Esophagus squamous epithelium (tissue), 5 donors: ENCODE measurements at regions not wholly inside any gene's neighbourhood (a gene's known extent, or its start where the extent isn't known, plus 50 kb on each side); places are given as distances from the start of the nearest gene placed in this dataset.
"Not testable (repeated sequence)": the region's sequence is repeated elsewhere in the genome, so short reads cannot be mapped to it uniquely, and the experiment has no call there.

ENCODE experiments used
- DNase-seq: peaks from one replicate; lab custom pipeline; 2025; lab: John Stamatoyannopoulos, UW
- H3K27ac ChIP-seq, 4 donors: fragments of 200-600 bp; sonication (generic); one replicate each; pipeline ENCODE4 v1.5.1; 2016 to 2019; ENCODE audit warnings: mild to moderate bottlenecking in 1 of 4
- H3K27me3 ChIP-seq, 4 donors: fragments of 200-600 bp; sonication (generic); 1 replicate in 3 of 4; 2 replicates in 1 of 4; pipeline versions ENCODE4 v1.5.1 to v1.6.0; 2017 to 2021; ENCODE audit warnings: antibody characterized with exemption in 1 of 4
- H3K36me3 ChIP-seq, 3 donors: fragments of 200-600 bp; sonication (generic); one replicate each; pipeline ENCODE4 v1.5.1; 2016 to 2019
- H3K4me1 ChIP-seq, 3 donors: fragments of 200-600 bp; sonication (generic); one replicate each; pipeline ENCODE4 v1.5.1; 2017 to 2019
- H3K4me3 ChIP-seq, 4 donors: fragments of 200-600 bp; sonication (generic); 1 replicate in 3 of 4; 2 replicates in 1 of 4; pipeline ENCODE4 v1.5.1; 2016 to 2019; ENCODE audit warnings: mild to moderate bottlenecking in 2 of 4, moderate library complexity in 1 of 4
- H3K9me3 ChIP-seq, 3 donors: fragments of 200-600 bp; sonication (generic); one replicate each; pipeline ENCODE4 v1.5.1; 2016 to 2019
- POLR2A ChIP-seq, 4 donors: fragments of 450-650 bp; IDR thresholded peaks; one replicate each; pipeline ENCODE4 v1.6.1; 2017; ENCODE audit warnings: antibody characterized with exemption in 4 of 4, mild to moderate bottlenecking in 4 of 4, moderate library complexity in 3 of 4
- WGBS, 2 donors: methylation state at CpG; one replicate each; pipeline ENCODE4 v1.1.5; 2018; 5-methylcytosine and 5-hydroxymethylcytosine counted together
- intact Hi-C: fragments of 100-400 bp; cut with DNase I; formaldehyde crosslinking; loops from one replicate; pipeline ENCODE4 v1.15.0; 2022
- TF ChIP-seq, protein P1 (sequence below), 6 experiments: fragments of 450-650 bp in 4 of 6; fragments of 200-600 bp in 2 of 6; sonication (generic) in 2 of 6; IDR thresholded peaks; one replicate each; pipeline ENCODE4 v1.5.1; 2016 to 2019; ENCODE audit warnings: antibody characterized with exemption in 6 of 6, mild to moderate bottlenecking in 4 of 6, moderate library complexity in 4 of 6
- donor health status: DM: yes; HTN: yes; CAD: no.

GRCh38 chr6:103722683-103723082 lies 1137.0 kb downstream of the HACE1 start:
- no peak for DNase-seq
- H3K36me3 ChIP-seq = no peaks in the 10 kb centered on the region
- no peaks in the 10 kb centered on the region for H3K27me3 ChIP-seq
- no peaks in the 10 kb centered on the region for H3K9me3 ChIP-seq
- intact Hi-C loops = no loop called here
- H3K4me1 ChIP-seq = no peaks in the 10 kb centered on the region
- H3K27ac ChIP-seq = no peak overlapping the region
- no peak overlapping the region for H3K4me3 ChIP-seq
- TF ChIP-seq, protein P1, sequence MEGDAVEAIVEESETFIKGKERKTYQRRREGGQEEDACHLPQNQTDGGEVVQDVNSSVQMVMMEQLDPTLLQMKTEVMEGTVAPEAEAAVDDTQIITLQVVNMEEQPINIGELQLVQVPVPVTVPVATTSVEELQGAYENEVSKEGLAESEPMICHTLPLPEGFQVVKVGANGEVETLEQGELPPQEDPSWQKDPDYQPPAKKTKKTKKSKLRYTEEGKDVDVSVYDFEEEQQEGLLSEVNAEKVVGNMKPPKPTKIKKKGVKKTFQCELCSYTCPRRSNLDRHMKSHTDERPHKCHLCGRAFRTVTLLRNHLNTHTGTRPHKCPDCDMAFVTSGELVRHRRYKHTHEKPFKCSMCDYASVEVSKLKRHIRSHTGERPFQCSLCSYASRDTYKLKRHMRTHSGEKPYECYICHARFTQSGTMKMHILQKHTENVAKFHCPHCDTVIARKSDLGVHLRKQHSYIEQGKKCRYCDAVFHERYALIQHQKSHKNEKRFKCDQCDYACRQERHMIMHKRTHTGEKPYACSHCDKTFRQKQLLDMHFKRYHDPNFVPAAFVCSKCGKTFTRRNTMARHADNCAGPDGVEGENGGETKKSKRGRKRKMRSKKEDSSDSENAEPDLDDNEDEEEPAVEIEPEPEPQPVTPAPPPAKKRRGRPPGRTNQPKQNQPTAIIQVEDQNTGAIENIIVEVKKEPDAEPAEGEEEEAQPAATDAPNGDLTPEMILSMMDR (IDR thresholded peaks at IDR 0.05) = no peak
- TF ChIP-seq POLR2A (IDR thresholded peaks at IDR 0.05) = no peak
- whole genome bisulfite sequencing, 2 donors = 52 to 79% methylated on average over 1 of the region's 1 CpG

GRCh38 chr6:103721923-103722322 lies 1137.8 kb downstream of the HACE1 start:
- WGBS, 2 donors = 73 to 80% methylated on average over 2 of the region's 2 CpGs
- Histone ChIP-seq H3K27me3 (no peaks in the 10 kb centered on the region), H3K4me3 (no peak overlapping the region), H3K36me3 (no peaks in the 10 kb centered on the region), H3K27ac (no peak overlapping the region), H3K4me1 (no peaks in the 10 kb centered on the region), H3K9me3 (no peaks in the 10 kb centered on the region)
- TF ChIP-seq POLR2A (IDR thresholded peaks at IDR 0.05) = no peak
- TF ChIP-seq, protein P1 (IDR thresholded peaks at IDR 0.05) = no peak
- intact Hi-C loops = no loop called here
- no peak for DNase-seq

GRCh38 chr6:103720393-103720792 lies 1139.3 kb downstream of the HACE1 start:
- H3K4me1 ChIP-seq = no peaks in the 10 kb centered on the region
- H3K27ac ChIP-seq = no peak overlapping the region
- intact Hi-C loops = no loop called here
- no peak for TF ChIP-seq POLR2A (IDR thresholded peaks at IDR 0.05)
- TF ChIP-seq, protein P1 (IDR thresholded peaks at IDR 0.05) = no peak
- DNase-seq = no peak
- no peaks in the 10 kb centered on the region for H3K9me3 ChIP-seq
- H3K27me3 ChIP-seq = no peaks in the 10 kb centered on the region
- no peak overlapping the region for H3K4me3 ChIP-seq
- no peaks in the 10 kb centered on the region for H3K36me3 ChIP-seq

- Histone ChIP-seq H3K27me3 (no peaks in the 10 kb centered on the region), H3K27ac (no peak overlapping the region), H3K36me3 (no peaks in the 10 kb centered on the region), H3K4me1 (no peaks in the 10 kb centered on the region), H3K4me3 (no peak overlapping the region), H3K9me3 (no peaks in the 10 kb centered on the region)
- intact Hi-C loops = no loop called here
- no peak for DNase-seq
- TF ChIP-seq, protein P1 (IDR thresholded peaks at IDR 0.05) = no peak
- TF ChIP-seq POLR2A (IDR thresholded peaks at IDR 0.05) = no peak
Observed at GRCh38 chr6:103719545-103719944, 1140.2 kb downstream of the HACE1 start.

DNA sequence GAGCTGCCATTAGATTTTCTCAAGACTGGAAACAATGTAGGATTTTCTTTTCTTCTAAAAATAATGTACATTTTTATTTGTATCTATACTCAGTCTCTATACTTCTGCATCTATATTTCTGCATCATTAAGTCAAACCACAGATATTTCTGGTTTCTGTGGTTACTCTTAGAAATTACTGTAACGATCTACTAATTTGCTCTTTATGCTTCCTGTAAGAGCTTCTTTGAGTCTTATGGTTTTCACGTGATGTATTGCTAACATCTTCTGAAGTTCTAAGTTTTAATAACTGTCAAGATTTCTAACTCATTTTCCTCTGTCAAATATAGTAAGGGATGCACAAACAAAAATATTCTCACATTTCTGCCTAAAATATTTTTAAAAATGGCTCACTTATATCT lies 1144.5 kb downstream of the HACE1 start:
- intact Hi-C loops = no loop called here
- Histone ChIP-seq H3K27me3 (no peaks in the 10 kb centered on the region), H3K27ac (no peak overlapping the region), H3K4me3 (no peak overlapping the region), H3K9me3 (no peaks in the 10 kb centered on the region), H3K36me3 (no peaks in the 10 kb centered on the region), H3K4me1 (no peaks in the 10 kb centered on the region)
- DNase-seq = no peak
- no peak for TF ChIP-seq POLR2A (IDR thresholded peaks at IDR 0.05)
- TF ChIP-seq, protein P1 (IDR thresholded peaks at IDR 0.05) = no peak
- WGBS, 2 donors = 73% methylated on average over 2 of the region's 2 CpGs

GRCh38 chr6:103709236-103709635 lies 1150.5 kb downstream of the HACE1 start:
- H3K4me1 ChIP-seq, DNase-seq, H3K4me3 ChIP-seq, H3K9me3 ChIP-seq, H3K36me3 ChIP-seq, H3K27me3 ChIP-seq, intact Hi-C loops, H3K27ac ChIP-seq: not testable (repeated sequence)
- 85 to 88% methylated on average over 8 to 11 of the region's 15 CpGs for WGBS, 2 donors
